Panc1 (cell line): ENCODE measurements at regions not wholly inside any gene's neighbourhood (a gene's known extent, or its start where the extent isn't known, plus 50 kb on each side); places are given as distances from the start of the nearest gene placed in this dataset.

ENCODE experiments used
- ATAC-seq: fragments of 200-7000 bp; cut with Tn5 transposase; 2 replicates; pipeline ENCODE4 v1.9.1; 2020; ENCODE audit warnings: mild to moderate bottlenecking, moderate library complexity
- BruUV-seq: library from RNA; stranded (reverse); fragments of 400-500 nt; replicated peaks from 2 replicates; lab custom pipeline; 2021; lab: Mats Ljungman, UMichigan
- CTCF ChIA-PET: fragments of 300-600 bp; sonication (Branson Sonifier 250); formaldehyde crosslinking; loops from one replicate; lab custom pipeline; 2022; ENCODE audit warnings: antibody characterized with exemption; lab: Charles Lee
- POLR2A ChIA-PET: fragments of 300-600 bp; sonication (Branson Sonifier 250); formaldehyde crosslinking; loops from one replicate; lab custom pipeline; 2022; ENCODE audit warnings: antibody characterized with exemption; lab: Charles Lee
- DNase-seq: peaks from one replicate; pipeline ENCODE4 v3.0.0-alpha.2; 2010; ENCODE audit warnings: low read depth, low spot score
- H3K27ac ChIP-seq: 2 replicates; pipeline ENCODE4 v1.5.1; 2011; ENCODE audit warnings: mild to moderate bottlenecking, low read length, inconsistent platforms
- H3K27me3 ChIP-seq: fragments of 200-500 bp; sonication (Bioruptor generic); 2 replicates; pipeline ENCODE4 v1.6.0; 2014; ENCODE audit warnings: low read length, inconsistent platforms; ENCODE audit not compliant: control insufficient read depth, insufficient read depth
- H3K36me3 ChIP-seq: fragments of 200-500 bp; sonication (Bioruptor generic); 2 replicates; pipeline ENCODE4 v1.5.1; 2014; ENCODE audit warnings: inconsistent platforms, mild to moderate bottlenecking, low read length, moderate library complexity; ENCODE audit not compliant: control insufficient read depth, insufficient read depth
- H3K4me1 ChIP-seq: 2 replicates; pipeline ENCODE4 v1.5.1; 2011; ENCODE audit warnings: inconsistent platforms, mild to moderate bottlenecking, low read length, moderate library complexity; ENCODE audit not compliant: control insufficient read depth, insufficient read depth
- H3K4me3 ChIP-seq, 2 experiments: 2 replicates each; pipeline ENCODE4 v1.5.1; 2011 to 2012; ENCODE audit warnings: low read depth in 2 of 2, low read length in 2 of 2, mild to moderate bottlenecking in 2 of 2, inconsistent platforms in 1 of 2, moderate library complexity in 1 of 2
- H3K9me3 ChIP-seq: fragments of 200-500 bp; sonication (Bioruptor generic); 2 replicates; pipeline ENCODE4 v1.5.1; 2014; ENCODE audit warnings: low read depth, mild to moderate bottlenecking, inconsistent platforms, low read length, moderate library complexity; ENCODE audit not compliant: control insufficient read depth, insufficient read depth
- POLR2AphosphoS5 ChIP-seq: IDR thresholded peaks from 2 replicates; pipeline ENCODE4 v1.6.1; 2012; ENCODE audit warnings: mild to moderate bottlenecking, low read depth, low read length, moderate library complexity
- SIN3A ChIP-seq: IDR thresholded peaks from 2 replicates; pipeline ENCODE4 v1.6.1; 2012; ENCODE audit warnings: low read depth, mild to moderate bottlenecking, low read length, moderate library complexity, borderline replicate concordance; ENCODE audit not compliant: insufficient read depth
- TCF7L2 ChIP-seq: IDR thresholded peaks from 2 replicates; pipeline ENCODE4 v1.6.1; 2011; ENCODE audit warnings: mild to moderate bottlenecking, low read depth, low read length, inconsistent platforms
- in situ Hi-C: cut with HindIII; loops from 2 replicates; pipeline ENCODE4 v1.10.0; 2016; ENCODE audit warnings: low sequenced_read_pairs, low pct_unique_long_range_greater_than_20kb
- intact Hi-C: fragments of 100-400 bp; cut with micrococcal nuclease; formaldehyde crosslinking; loops from one replicate; pipeline ENCODE4 v1.10.0; 2022; ENCODE audit not compliant: unreplicated experiment
- TF ChIP-seq, protein P1 (sequence below): fragments of 450-650 bp; IDR thresholded peaks from 2 replicates; pipeline ENCODE4 v1.5.1; 2017; ENCODE audit warnings: mild to moderate bottlenecking
- TF ChIP-seq, protein P2 (sequence below), 2 experiments: IDR thresholded peaks; 2 replicates each; pipeline ENCODE4 v1.6.1; 2011 to 2012; ENCODE audit warnings: low read depth in 2 of 2, control low read depth in 1 of 2, low read length in 1 of 2, mild to moderate bottlenecking in 1 of 2, moderate library complexity in 1 of 2; ENCODE audit not compliant: insufficient read depth in 1 of 2

- no peaks in the 10 kb centered on the region for H3K27me3 ChIP-seq
- POLR2A ChIA-PET: no interaction called here
- H3K4me3 ChIP-seq: no peak overlapping the region
- no peak for DNase-seq
- H3K9me3 ChIP-seq: no peaks in the 10 kb centered on the region
- CTCF ChIA-PET: no interaction called here
- BruUV-seq: no TSS peak
- no peaks in the 10 kb centered on the region for H3K36me3 ChIP-seq
- in situ Hi-C loops: no loop called here
- no peak for TF ChIP-seq SIN3A
- TF ChIP-seq, protein P1, sequence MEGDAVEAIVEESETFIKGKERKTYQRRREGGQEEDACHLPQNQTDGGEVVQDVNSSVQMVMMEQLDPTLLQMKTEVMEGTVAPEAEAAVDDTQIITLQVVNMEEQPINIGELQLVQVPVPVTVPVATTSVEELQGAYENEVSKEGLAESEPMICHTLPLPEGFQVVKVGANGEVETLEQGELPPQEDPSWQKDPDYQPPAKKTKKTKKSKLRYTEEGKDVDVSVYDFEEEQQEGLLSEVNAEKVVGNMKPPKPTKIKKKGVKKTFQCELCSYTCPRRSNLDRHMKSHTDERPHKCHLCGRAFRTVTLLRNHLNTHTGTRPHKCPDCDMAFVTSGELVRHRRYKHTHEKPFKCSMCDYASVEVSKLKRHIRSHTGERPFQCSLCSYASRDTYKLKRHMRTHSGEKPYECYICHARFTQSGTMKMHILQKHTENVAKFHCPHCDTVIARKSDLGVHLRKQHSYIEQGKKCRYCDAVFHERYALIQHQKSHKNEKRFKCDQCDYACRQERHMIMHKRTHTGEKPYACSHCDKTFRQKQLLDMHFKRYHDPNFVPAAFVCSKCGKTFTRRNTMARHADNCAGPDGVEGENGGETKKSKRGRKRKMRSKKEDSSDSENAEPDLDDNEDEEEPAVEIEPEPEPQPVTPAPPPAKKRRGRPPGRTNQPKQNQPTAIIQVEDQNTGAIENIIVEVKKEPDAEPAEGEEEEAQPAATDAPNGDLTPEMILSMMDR: no peak
- no peaks in the 10 kb centered on the region for H3K4me1 ChIP-seq
- no peak overlapping the region for H3K27ac ChIP-seq
- ATAC-seq: no peak
- intact Hi-C loops: no loop called here
Observed at GRCh38 chr10:53490553-53490952, 718.0 kb upstream of the MBL2 start.

DNA sequence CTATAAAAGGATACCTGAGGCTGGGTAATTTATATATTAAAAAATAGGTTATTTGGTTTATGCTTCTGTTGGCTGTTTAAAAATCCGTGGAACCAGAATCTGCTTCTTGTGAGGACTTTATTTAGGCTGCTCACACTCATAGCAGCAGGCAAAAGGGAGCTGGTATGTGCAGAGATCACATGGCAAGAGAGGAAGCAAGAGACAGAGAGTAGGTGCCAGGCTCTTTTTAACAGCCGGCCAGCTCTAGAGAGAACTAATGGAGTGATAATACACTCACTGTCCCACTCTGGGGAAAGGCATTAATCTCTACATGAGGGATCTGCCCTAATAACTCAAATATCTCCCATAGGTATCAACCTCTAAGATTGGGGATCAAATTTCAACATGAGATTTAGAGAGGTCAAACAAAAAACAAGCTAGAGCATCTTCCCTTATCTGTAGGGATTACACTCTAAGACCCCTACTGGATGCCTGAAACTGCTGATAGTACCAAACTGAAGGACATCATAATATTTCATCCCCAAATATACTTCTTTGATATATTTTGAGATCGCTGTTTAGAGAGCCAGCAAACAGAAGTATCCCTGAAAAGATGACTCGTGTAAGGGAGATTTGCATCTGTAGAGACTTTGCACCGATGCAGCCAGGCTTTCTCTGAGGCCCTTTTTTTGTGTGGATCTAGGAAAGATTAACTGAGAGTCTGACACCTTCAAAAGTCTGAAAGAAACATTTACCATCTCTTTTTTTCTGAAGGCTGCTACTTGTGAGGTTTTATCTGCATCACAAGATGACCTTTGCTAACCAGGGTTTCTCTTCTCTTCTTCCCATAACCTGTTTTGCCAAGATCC lies 717.0 kb upstream of the MBL2 start:
- no peak for TF ChIP-seq TCF7L2
- TF ChIP-seq, protein P2, sequence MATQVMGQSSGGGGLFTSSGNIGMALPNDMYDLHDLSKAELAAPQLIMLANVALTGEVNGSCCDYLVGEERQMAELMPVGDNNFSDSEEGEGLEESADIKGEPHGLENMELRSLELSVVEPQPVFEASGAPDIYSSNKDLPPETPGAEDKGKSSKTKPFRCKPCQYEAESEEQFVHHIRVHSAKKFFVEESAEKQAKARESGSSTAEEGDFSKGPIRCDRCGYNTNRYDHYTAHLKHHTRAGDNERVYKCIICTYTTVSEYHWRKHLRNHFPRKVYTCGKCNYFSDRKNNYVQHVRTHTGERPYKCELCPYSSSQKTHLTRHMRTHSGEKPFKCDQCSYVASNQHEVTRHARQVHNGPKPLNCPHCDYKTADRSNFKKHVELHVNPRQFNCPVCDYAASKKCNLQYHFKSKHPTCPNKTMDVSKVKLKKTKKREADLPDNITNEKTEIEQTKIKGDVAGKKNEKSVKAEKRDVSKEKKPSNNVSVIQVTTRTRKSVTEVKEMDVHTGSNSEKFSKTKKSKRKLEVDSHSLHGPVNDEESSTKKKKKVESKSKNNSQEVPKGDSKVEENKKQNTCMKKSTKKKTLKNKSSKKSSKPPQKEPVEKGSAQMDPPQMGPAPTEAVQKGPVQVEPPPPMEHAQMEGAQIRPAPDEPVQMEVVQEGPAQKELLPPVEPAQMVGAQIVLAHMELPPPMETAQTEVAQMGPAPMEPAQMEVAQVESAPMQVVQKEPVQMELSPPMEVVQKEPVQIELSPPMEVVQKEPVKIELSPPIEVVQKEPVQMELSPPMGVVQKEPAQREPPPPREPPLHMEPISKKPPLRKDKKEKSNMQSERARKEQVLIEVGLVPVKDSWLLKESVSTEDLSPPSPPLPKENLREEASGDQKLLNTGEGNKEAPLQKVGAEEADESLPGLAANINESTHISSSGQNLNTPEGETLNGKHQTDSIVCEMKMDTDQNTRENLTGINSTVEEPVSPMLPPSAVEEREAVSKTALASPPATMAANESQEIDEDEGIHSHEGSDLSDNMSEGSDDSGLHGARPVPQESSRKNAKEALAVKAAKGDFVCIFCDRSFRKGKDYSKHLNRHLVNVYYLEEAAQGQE (IDR thresholded peaks at IDR 0.05; ENCODE audit: insufficient read depth in 1 of 2, low read depth in 2 of 2, low read length in 1 of 2): no peak
- no peak for TF ChIP-seq POLR2AphosphoS5
- TF ChIP-seq, protein P1: no peak
- no peak for TF ChIP-seq SIN3A
- intact Hi-C loops (no loop called here), in situ Hi-C loops (no loop called here)
- H3K4me3 ChIP-seq: no peak overlapping the region
- H3K9me3 ChIP-seq: peaks cover 4% of the 10 kb centered on the region
- no peak for ATAC-seq
- BruUV-seq: no TSS peak
- DNase-seq: no peak
- no peaks in the 10 kb centered on the region for H3K27me3 ChIP-seq
- ChIA-PET POLR2A (no interaction called here), CTCF (no interaction called here)
- H3K36me3 ChIP-seq: no peaks in the 10 kb centered on the region
- H3K27ac ChIP-seq: no peak overlapping the region
- no peaks in the 10 kb centered on the region for H3K4me1 ChIP-seq
